ENCODE measurements at regions not wholly inside any gene's neighbourhood (a gene's known extent, or its start where the extent isn't known, plus 50 kb on each side); places are given as distances from the start of the nearest gene placed in this dataset.

DNA sequence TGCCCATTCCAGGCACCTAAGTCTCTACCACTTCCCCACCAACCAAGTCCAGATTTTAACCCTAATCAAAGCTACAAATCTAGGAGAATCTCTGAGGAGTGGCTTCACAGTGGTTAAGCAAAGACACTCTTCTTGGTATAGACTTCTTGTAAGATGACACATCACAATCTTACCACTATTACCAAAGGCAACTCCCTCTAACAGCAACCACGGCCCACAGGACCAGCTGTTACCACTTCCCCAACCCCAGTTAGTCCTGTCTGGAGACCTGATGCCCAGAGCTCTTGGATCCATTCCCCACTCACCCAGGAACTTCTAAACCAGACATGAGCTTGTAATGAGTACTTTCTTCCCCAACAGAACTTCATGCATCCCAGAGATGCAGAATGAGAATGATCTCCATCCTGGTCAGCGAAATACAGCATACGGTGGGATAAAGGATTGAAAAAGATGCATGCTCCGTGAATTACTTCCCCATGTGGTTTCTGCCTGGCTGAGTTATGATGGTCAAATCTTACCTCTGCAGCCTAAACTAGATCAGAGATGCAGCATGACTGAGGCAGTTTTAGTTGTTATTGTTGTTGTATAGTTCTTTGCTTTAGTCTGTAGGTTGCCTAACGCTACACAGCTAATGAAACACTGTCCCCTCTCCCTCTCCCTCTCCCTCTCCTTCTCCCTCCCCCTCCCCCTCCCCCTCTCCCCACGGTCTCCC is 87.7 kb upstream of the FOXN3 start:
- TF ChIP-seq CTCF (IDR thresholded peaks at IDR 0.05): no peak
- no peak for TF ChIP-seq POLR2A (IDR thresholded peaks at IDR 0.05)

Data from body of pancreas (tissue), 4 donors.